DMS114 treated with DMSO at 0.1 percent for 48 hours (cell line): ENCODE measurements at regions not wholly inside any gene's neighbourhood (a gene's known extent, or its start where the extent isn't known, plus 50 kb on each side); places are given as distances from the start of the nearest gene placed in this dataset.

Experiments
- DNase-seq: peaks from one replicate; lab custom pipeline; 2025; ENCODE audit not compliant: unreplicated experiment; lab: John Stamatoyannopoulos, UW

GRCh38 chr20:52921340-52921739, 50.8 kb upstream of the TSHZ2 start:
- no peak for DNase-seq

GRCh38 chr20:52918311-52918710, 53.8 kb upstream of the TSHZ2 start:
- DNase-seq, result no peak

DNA sequence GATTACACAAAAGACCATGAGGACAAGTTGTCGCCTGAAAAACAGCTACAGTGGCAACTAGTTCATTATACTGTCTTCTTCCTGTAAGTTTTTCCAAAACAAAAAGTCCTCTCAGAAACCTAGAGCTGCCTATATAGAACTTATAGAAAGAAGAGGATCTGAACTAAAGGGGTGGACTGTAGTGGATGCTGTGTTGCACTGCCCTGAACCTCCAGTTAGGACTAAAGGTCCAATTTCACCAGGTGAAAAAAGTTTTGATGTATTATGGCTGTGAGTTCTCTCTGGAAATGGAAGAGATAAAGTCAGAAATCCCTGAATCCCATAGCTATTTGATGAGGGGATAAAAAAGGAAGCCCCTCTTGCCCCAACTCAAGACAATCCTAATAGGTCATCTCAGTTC, 56.6 kb upstream of the TSHZ2 start:
- DNase-seq, result no peak

DNA sequence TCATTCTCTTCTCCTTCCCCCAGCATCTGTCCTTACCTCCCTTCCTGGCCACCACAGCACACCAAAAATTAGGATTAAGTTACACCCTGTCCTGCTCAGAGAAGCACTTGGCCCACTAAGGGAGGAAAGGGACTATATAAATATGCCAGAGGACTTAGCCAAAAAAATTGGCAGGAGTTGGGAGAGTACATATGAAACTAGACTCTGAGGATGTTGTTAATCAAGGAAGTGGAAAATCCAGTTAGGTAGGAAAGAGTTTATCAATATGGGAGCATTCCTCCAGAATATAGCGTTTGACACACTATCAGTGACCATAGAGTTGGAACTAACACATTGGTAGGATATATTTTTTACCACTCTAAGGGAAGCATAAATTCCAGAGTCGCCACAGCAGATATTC, 57.3 kb upstream of the TSHZ2 start:
- no peak for DNase-seq

DNA sequence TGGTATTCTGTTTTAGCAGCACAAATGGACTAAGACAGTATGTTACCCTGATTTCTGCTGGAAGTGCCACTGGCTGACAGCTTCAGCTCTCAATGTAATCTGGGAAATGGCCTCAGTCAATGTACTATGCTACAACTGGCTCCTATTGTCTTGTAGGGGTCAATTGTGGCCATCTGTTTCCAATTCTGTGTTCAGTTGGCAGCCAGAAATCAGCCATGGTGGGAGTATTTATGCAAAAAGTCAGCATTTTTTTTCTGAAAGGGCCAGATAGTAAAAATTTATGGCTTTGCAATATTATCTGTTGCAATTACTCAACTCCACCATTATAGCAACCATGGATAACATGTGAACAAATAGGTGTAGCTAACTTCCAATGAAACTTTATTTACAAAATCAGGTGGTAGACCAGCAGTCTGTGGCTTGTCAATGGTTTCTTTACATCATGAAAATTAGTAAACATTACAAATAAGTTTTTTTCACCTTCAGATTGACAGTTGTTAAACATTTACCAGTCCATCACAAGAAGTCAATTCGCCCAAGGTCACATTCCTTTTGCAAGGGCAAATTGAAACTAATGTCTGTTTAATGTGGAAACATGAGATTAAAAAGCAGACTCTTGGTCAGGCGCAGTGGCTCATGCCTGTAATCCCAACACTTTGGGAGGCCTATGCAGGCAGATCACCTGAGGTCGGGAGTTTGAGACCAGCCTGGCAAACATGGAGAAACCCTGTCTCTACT, 58.3 kb upstream of the TSHZ2 start:
- no peak for DNase-seq

DNA sequence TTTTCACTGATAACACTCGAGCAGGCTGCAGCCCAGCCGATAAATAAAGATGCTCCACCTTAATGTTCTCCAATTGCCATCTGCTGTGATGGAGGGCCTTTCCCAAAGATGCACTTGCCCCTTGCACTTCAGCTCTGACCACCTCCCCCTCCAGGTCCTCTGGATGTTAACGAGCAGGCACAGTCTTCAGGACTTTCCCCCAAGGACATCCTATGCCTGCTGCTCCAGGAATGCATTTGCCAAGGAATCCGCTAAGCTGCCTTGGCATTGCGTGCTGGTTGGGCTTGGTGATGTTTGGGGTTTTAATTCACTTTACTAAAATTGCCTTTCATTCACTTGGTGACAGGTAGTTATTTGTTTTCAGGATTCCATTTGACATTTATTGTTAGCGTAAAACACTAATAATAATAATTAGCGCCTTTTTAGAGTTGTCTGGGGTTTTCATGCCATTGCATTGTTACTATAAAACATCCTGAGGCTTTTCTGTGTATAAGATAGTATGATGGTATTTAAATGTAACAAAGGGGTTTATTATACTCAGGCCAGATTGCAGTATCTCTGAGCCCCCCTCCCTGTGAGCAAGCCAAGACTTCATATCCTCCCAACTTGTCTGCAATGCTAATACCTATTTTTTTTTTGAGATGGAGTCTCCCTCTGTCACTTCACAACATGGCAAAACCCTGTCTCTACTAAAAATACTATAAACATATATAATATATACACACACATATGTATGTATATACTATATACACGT, 66.7 kb upstream of the TSHZ2 start:
- DNase-seq, result no peak

- no peak for DNase-seq
Measured at GRCh38 chr20:52904837-52905236, 67.3 kb upstream of the TSHZ2 start.

- DNase-seq, result no peak
Measured at GRCh38 chr20:52899041-52899608, 73.0 kb upstream of the TSHZ2 start.

DNA sequence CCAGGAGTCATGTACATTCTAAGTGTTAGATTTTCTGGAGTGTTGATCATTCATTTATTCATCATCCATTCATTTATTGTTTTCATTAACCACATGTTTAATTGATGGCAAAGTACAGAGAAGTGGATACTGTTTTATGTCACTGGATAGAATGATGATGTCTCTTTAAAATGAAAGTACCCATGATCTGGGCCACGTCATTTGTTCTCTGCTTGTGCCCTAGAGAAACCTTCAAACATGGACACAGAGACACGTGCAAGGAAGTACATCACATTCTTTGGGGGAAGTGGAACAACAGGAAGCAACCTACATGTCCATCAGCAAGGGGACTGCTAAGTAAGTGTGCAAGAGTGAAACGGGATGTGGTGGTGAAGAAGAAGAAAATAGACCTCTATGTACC, 75.8 kb upstream of the TSHZ2 start:
- DNase-seq, result no peak

DNA sequence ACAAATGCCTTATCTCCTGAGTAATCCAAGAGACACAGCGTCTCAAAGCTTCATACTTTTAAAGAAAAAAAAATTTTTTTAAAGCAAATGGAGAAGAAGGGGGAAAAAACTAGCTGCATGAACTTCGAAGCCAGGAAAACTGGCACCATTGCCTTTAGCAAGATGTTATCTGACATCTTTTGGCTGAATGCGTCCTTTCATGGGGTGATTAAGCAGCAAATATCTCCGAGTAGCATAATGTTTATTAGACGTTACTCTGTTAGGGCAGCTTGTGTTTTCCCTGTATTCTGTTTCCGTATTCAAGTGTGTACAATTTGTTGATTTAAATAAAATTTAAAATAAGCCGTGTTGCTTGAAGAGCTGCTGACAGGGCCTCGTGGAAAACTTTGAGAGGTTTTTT, 76.5 kb upstream of the TSHZ2 start:
- DNase-seq, result no peak

DNA sequence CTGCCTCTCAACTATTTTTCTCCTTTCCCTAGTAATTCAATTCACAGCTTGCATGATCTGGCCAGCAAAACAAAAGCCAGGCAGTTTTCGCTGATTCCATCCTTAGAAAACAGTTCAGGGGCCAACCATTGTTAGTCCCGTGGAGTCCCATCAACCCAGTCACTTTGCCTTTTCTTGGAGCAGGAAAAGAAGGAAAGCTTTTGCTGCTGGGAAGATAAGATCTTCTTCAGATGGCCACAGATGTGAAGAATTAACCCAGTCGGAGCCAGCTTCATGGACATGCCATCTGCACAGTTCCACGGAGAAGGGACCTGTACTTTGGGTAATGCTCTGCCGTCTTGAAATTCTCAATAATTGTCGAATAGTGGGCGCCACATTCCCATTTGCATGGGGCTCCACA, 76.9 kb upstream of the TSHZ2 start:
- no peak for DNase-seq

GRCh38 chr20:52893498-52893897, 78.7 kb upstream of the TSHZ2 start:
- no peak for DNase-seq

DNA sequence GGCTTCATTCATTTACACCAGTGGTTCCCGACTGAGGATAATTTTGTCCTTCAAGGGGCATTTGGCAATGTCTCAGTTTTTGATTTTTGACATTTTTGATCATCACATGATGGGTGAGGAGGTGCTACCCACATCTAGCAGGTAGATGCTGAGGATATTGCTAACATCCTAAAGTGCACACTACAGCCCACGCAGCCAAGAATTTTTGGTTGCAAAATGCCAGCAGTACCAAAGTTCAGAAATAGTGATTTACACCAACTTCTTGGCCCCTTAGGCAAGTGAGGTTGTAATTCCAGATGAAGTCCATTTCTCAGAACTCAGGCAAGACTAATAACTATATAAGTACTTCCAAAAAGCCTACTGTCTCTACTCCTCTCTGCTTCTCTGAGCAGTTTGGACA, 80.1 kb upstream of the TSHZ2 start:
- DNase-seq, result no peak

GRCh38 chr20:52890130-52890529, 82.0 kb upstream of the TSHZ2 start:
- no peak for DNase-seq

DNA sequence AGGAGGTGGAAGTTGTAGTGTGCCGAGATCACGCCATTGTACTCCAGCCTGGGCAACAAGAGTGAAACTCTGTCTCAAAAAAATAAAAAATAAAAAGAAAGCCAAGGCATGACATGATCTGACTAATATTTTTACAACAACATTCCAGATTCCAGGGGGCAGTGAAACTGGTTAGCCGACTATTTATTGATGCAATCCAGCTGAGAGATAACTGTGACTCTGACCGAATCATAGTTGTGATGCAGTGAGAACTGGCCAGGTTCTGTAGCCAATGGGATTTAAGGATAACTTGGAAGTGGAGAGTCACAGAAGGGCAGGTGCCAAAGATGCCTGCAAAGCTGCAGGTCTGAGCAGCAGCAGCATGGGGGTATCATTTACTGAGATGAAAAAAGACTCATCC, 82.9 kb upstream of the TSHZ2 start:
- no peak for DNase-seq

DNA sequence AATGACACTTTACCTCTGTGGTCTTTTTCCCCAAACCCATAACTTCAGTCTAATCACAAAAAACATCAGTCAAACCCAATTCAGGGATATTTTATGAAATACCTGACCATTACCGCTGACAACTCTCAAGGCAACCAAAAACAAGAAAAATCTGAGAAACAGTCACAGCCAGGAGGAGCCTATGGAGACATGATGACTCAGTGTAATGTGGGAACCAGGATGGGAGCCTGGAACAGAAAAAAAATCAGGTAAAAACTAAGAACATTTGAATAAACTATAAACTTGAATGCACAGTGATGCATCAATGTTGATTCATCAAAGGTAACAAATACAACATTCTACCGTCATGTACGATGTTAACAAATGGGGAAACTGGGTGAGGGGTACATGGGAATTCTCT, 84.1 kb upstream of the TSHZ2 start:
- DNase-seq, result no peak

DNA sequence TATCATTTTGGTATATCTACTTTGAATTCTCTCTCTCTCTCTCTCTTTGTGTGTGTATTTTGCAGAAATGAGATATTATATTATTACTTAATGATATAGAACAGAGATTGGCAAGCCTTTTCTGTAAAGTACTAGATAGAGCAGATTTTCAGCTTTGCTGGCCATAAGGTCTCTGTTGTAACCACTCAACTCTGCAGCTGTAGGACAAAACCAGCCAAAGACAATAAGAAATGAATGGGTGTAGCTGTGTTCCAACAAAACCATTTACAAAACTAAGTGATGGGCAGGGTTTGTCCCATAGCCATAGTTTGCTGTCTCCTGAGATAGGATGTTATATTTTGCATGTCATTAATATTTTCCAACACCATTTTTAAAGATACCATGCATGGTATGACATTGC, 91.2 kb upstream of the TSHZ2 start:
- no peak for DNase-seq

- no peak for DNase-seq
Measured at GRCh38 chr20:52880259-52880658, 91.9 kb upstream of the TSHZ2 start.

DNA sequence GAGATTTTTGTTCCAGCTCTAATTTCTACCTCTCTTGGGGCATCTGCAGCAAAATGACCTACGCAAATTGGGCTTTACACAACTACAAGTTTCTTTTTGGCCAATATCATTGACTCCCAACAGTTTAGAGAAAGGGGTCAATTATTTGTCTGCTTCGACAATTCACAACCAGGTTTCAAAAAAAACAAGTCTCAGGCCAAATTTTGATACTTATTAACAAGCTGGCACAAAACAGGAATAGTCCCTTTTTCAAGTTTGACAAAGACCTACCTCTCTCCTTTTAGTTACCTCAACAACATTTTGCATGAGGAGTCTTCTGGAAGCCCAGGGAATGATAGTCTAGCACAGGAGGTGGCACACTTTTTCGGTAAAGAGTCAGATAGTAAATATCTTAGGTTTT, 97.9 kb upstream of the TSHZ2 start:
- no peak for DNase-seq

GRCh38 chr20:52869698-52870501, 102.3 kb upstream of the TSHZ2 start:
- DNase-seq, result no peak

- no peak for DNase-seq
Measured at GRCh38 chr20:52869276-52869675, 102.9 kb upstream of the TSHZ2 start.

DNA sequence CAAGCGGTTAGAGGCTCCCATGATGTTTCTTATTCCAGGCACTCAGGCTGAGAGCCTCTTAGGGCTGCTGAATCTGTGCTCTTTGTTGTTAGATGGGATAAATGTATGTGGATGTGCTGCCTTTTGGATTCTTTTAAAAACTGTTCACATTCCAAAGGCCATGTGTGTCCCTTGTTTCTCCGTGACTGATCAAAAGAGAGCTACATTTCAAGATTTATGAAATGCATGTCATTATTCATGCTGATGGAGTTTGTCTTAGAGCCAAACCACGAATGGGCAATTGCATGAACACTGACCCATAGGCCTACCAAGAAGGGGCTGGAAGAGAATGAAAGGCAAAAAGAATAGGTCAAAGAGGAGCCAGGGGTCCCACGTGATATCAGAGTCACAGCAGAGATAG, 104.9 kb upstream of the TSHZ2 start:
- DNase-seq, result no peak
